B cell (primary cell): ENCODE measurements at regions not wholly inside any gene's neighbourhood (a gene's known extent, or its start where the extent isn't known, plus 50 kb on each side); places are given as distances from the start of the nearest gene placed in this dataset.

Experiments
- ATAC-seq: fragments of 200-7000 bp; cut with Tn5 transposase; one replicate; pipeline ENCODE4 v1.10.0; 2021; ENCODE audit warnings: low read depth, mild to moderate bottlenecking, moderate number of reproducible peaks, moderate library complexity
- CTCF ChIA-PET: fragments of 350-600 bp; sonication (Branson Sonifier 250); formaldehyde crosslinking; loops from one replicate; lab custom pipeline; 2021; ENCODE audit warnings: antibody characterized with exemption, inconsistent platforms; lab: Charles Lee
- POLR2A ChIA-PET: fragments of 350-600 bp; sonication (Branson Sonifier 250); formaldehyde crosslinking; loops from one replicate; lab custom pipeline; 2021; ENCODE audit warnings: antibody characterized with exemption; lab: Charles Lee
- DNase-seq: peaks from one replicate; pipeline ENCODE4 v3.0.0; 2013
- H2AFZ ChIP-seq: 2 replicates; pipeline ENCODE4 v1.6.1; 2012; ENCODE audit warnings: mild to moderate bottlenecking, low read depth, low read length; ENCODE audit not compliant: insufficient read depth, poor library complexity, severe bottlenecking
- H3K27ac ChIP-seq, 2 donors: 1 replicate in 1 of 2; 2 replicates in 1 of 2; pipeline ENCODE4 v1.5.1; 2012 to 2013; ENCODE audit warnings: low read length in 2 of 2, mild to moderate bottlenecking in 2 of 2, moderate library complexity in 1 of 2
- H3K27me3 ChIP-seq, 4 experiments: fragments of 200-600 bp in 1 of 4; sonication (generic) in 1 of 4; replicated peaks in 1 of 4; 1 replicate in 2 of 4; 2 replicates in 2 of 4; pipeline versions ENCODE4 v1.6.1 to v1.7.0; 2013 to 2016; ENCODE audit warnings: low read length in 3 of 4, mild to moderate bottlenecking in 2 of 4, mixed read lengths in 1 of 4, moderate library complexity in 1 of 4; ENCODE audit not compliant: insufficient read depth in 4 of 4, control insufficient read depth in 3 of 4; ENCODE audit errors: control extremely low read depth in 1 of 4
- H3K36me3 ChIP-seq, 2 experiments: replicated peaks in 1 of 2; 1 replicate in 1 of 2; 2 replicates in 1 of 2; pipeline versions ENCODE4 v1.6.1 to v1.7.1; 2013; ENCODE audit warnings: low read length in 1 of 2; ENCODE audit not compliant: insufficient read depth in 2 of 2, control insufficient read depth in 1 of 2; ENCODE audit errors: control extremely low read depth in 1 of 2, extremely low read depth in 1 of 2
- H3K4me1 ChIP-seq, 2 donors: fragments of 200-600 bp in 1 of 2; sonication (generic) in 1 of 2; 1 replicate in 1 of 2; 2 replicates in 1 of 2; pipeline versions ENCODE4 v1.5.1 to v1.6.1; 2013 to 2017; ENCODE audit warnings: low read length in 2 of 2; ENCODE audit not compliant: control insufficient read depth in 2 of 2, insufficient read depth in 2 of 2
- H3K4me2 ChIP-seq: replicated peaks from 2 replicates; pipeline ENCODE3; 2012; ENCODE audit warnings: mild to moderate bottlenecking, low read depth, low read length; ENCODE audit not compliant: poor library complexity, severe bottlenecking
- H3K4me3 ChIP-seq, 5 experiments: fragments of 200-600 bp in 1 of 5; sonication (generic) in 1 of 5; 1 replicate in 3 of 5; 2 replicates in 2 of 5; pipeline versions ENCODE4 v1.5.1 to v1.7.0; 2011 to 2016; ENCODE audit warnings: low read length in 4 of 5, mild to moderate bottlenecking in 4 of 5, low read depth in 2 of 5, control low read depth in 1 of 5, moderate library complexity in 1 of 5; ENCODE audit not compliant: insufficient read depth in 1 of 5; ENCODE audit errors: control extremely low read depth in 1 of 5, extremely low read depth in 1 of 5
- H3K79me2 ChIP-seq: fragments of 200-600 bp; sonication (generic); one replicate; pipeline ENCODE4 v1.6.0; 2016; ENCODE audit warnings: low read length; ENCODE audit not compliant: control insufficient read depth, insufficient read depth
- H3K9ac ChIP-seq: fragments of 200-600 bp; sonication (generic); 2 replicates; pipeline ENCODE4 v1.6.1; 2017; ENCODE audit warnings: mild to moderate bottlenecking, low read length, moderate library complexity
- H3K9me3 ChIP-seq, 3 donors: one replicate each; pipeline versions ENCODE4 v1.6.1 to v1.7.1; 2013; ENCODE audit warnings: low read length in 2 of 3; ENCODE audit not compliant: control insufficient read depth in 2 of 3, insufficient read depth in 1 of 3; ENCODE audit errors: control extremely low read depth in 1 of 3
- H4K20me1 ChIP-seq: 2 replicates; pipeline ENCODE4 v1.6.0; 2012; ENCODE audit warnings: mild to moderate bottlenecking, low read length; ENCODE audit not compliant: insufficient read depth, control insufficient read depth, poor library complexity, severe bottlenecking
- H3K27ac Mint-ChIP-seq: one replicate; pipeline ENCODE4 v1.8.0; 2021; ENCODE audit warnings: mixed read lengths
- H3K27me3 Mint-ChIP-seq: one replicate; pipeline ENCODE4 v1.8.0; 2021; ENCODE audit warnings: mixed read lengths
- H3K4me1 Mint-ChIP-seq: one replicate; pipeline ENCODE4 v1.8.0; 2021; ENCODE audit warnings: mixed read lengths
- H3K4me3 Mint-ChIP-seq: one replicate; pipeline ENCODE4 v1.8.0; 2021; ENCODE audit warnings: mixed read lengths
- H3K9me3 Mint-ChIP-seq: one replicate; pipeline ENCODE4 v1.8.0; 2022; ENCODE audit warnings: mixed read lengths; ENCODE audit not compliant: insufficient read depth
- CTCF ChIP-seq: fragments of 200-600 bp; IDR thresholded peaks from one replicate; pipeline ENCODE4 v1.8.0; 2022; ENCODE audit warnings: antibody characterized with exemption, mild to moderate bottlenecking
- EZH2 ChIP-seq: IDR thresholded peaks from 2 replicates; pipeline ENCODE4 v1.6.1; 2012; ENCODE audit warnings: borderline replicate concordance, low read depth, mild to moderate bottlenecking, moderate library complexity, low read length; ENCODE audit not compliant: insufficient read depth, poor library complexity, severe bottlenecking
- WGBS: methylation state at CpG from one replicate; pipeline ENCODE4 v1.1.5; 2013; ENCODE audit warnings: missing lambda C conversion rate; ENCODE audit not compliant: insufficient coverage; 5-methylcytosine and 5-hydroxymethylcytosine counted together
- intact Hi-C: fragments of 100-400 bp; cut with micrococcal nuclease; formaldehyde crosslinking; loops from one replicate; pipeline ENCODE4 v1.10.0; 2022

GRCh38 chr5:131019601-131020315, 145.3 kb downstream of the HINT1 start:
- Histone ChIP-seq H3K9ac (no peak overlapping the region), H4K20me1 (no peaks in the 10 kb centered on the region), H3K4me1 (no peaks in the 10 kb centered on the region), H3K9me3 (no peaks in the 10 kb centered on the region), H3K27ac (no peak overlapping the region), H3K79me2 (no peaks in the 10 kb centered on the region), H3K4me2 (no peak overlapping the region), H2AFZ (no peak overlapping the region), H3K4me3 (no peak overlapping the region), H3K27me3 (peaks cover 0 to 3% (median 0%) of the 10 kb centered on the region in 4 experiments), H3K36me3 (no peaks in the 10 kb centered on the region)
- no peak for TF ChIP-seq CTCF
- TF ChIP-seq EZH2: no peak
- WGBS: 97% methylated on average over 3 of the region's 6 CpGs
- Mint-ChIP-seq H3K27ac (no peak overlapping the region), H3K4me3 (no peak overlapping the region), H3K27me3 (peaks cover 27% of the 10 kb centered on the region), H3K4me1 (no peaks in the 10 kb centered on the region), H3K9me3 (peaks cover 11% of the 10 kb centered on the region)
- ATAC-seq: no peak
- CTCF ChIA-PET: no interaction called here
- DNase-seq: no peak
- POLR2A ChIA-PET: no interaction called here
- intact Hi-C loops: no loop called here

GRCh38 chr5:131019111-131019510, 145.9 kb downstream of the HINT1 start:
- no peak for DNase-seq
- TF ChIP-seq EZH2 (no peak), CTCF (no peak)

More at GRCh38 chr5:131019111-131019510, 145.9 kb downstream of the HINT1 start:
- H3K9ac ChIP-seq: no peak overlapping the region
- ChIA-PET POLR2A (no interaction called here), CTCF (no interaction called here)
- H3K4me3 ChIP-seq: no peak overlapping the region
- H3K9me3 Mint-ChIP-seq: peaks cover 11% of the 10 kb centered on the region
- no peaks in the 10 kb centered on the region for H3K9me3 ChIP-seq
- no peak overlapping the region for H2AFZ ChIP-seq
- no peaks in the 10 kb centered on the region for H3K4me1 Mint-ChIP-seq
- no peak overlapping the region for H3K27ac Mint-ChIP-seq
- no peak overlapping the region for H3K4me2 ChIP-seq
- no peaks in the 10 kb centered on the region for H3K79me2 ChIP-seq
- H3K27me3 Mint-ChIP-seq: peaks cover 27% of the 10 kb centered on the region
- no peak for ATAC-seq
- H3K4me3 Mint-ChIP-seq: no peak overlapping the region
- no peaks in the 10 kb centered on the region for H3K36me3 ChIP-seq
- no peaks in the 10 kb centered on the region for H4K20me1 ChIP-seq
- intact Hi-C loops: no loop called here
- H3K27me3 ChIP-seq: peaks cover 0 to 3% (median 0%) of the 10 kb centered on the region in 4 experiments
- no peaks in the 10 kb centered on the region for H3K4me1 ChIP-seq
- WGBS: 0% methylated on average over 1 of the region's 1 CpG
- no peak overlapping the region for H3K27ac ChIP-seq
